ENCODE measurements at regions not wholly inside any gene's neighbourhood (a gene's known extent, or its start where the extent isn't known, plus 50 kb on each side); places are given as distances from the start of the nearest gene placed in this dataset.
A peak's percentile ranks its signal among the peaks of the same experiment; 100 is the strongest.

- no peak overlapping the region for H3K4me3 ChIP-seq
- intact Hi-C loops (cut with DNase I, micrococcal nuclease): no loop called here
- no peaks in the 10 kb centered on the region for H3K9me3 ChIP-seq
- no peak for TF ChIP-seq CTCF (IDR thresholded peaks at IDR 0.05)
- no peak for ATAC-seq
- no peak for DNase-seq
- H3K4me1 ChIP-seq (ENCODE audit: low read depth): no peaks in the 10 kb centered on the region
- no peaks in the 10 kb centered on the region for H3K36me3 ChIP-seq (ENCODE audit: low read depth)
Measured at GRCh38 chr10:71126432-71126831, 85.9 kb upstream of the UNC5B start.

GRCh38 chr10:71127104-71127503 is 85.3 kb upstream of the UNC5B start:
- TF ChIP-seq CTCF (IDR thresholded peaks at IDR 0.05): no peak
- DNase-seq (no peak), ATAC-seq (no peak)
- intact Hi-C loops (cut with DNase I, micrococcal nuclease): no loop called here
- H3K4me1 ChIP-seq (ENCODE audit: low read depth): no peaks in the 10 kb centered on the region
- no peaks in the 10 kb centered on the region for H3K9me3 ChIP-seq
- no peak overlapping the region for H3K4me3 ChIP-seq
- H3K36me3 ChIP-seq (ENCODE audit: low read depth): no peaks in the 10 kb centered on the region

GRCh38 chr10:71127773-71128172 is 84.6 kb upstream of the UNC5B start:
- DNase-seq: no peak
- Histone ChIP-seq H3K9me3 (no peaks in the 10 kb centered on the region), H3K4me1 (ENCODE audit: low read depth) (no peaks in the 10 kb centered on the region), H3K4me3 (no peak overlapping the region), H3K36me3 (ENCODE audit: low read depth) (no peaks in the 10 kb centered on the region)
- TF ChIP-seq CTCF (IDR thresholded peaks at IDR 0.05): no peak
- ATAC-seq: no peak
- intact Hi-C loops (cut with DNase I, micrococcal nuclease): no loop called here

- peak in 1 of 3 donors; percentile 27 for DNase-seq
- no peak for TF ChIP-seq CTCF (IDR thresholded peaks at IDR 0.05)
- Histone ChIP-seq H3K4me1 (ENCODE audit: low read depth) (no peaks in the 10 kb centered on the region), H3K9me3 (no peaks in the 10 kb centered on the region), H3K4me3 (no peak overlapping the region), H3K36me3 (ENCODE audit: low read depth) (no peaks in the 10 kb centered on the region)
- ATAC-seq: no peak
- intact Hi-C loops (cut with DNase I, micrococcal nuclease): no loop called here
Measured at GRCh38 chr10:71128311-71128980, 83.9 kb upstream of the UNC5B start.

- ATAC-seq (no peak), DNase-seq (no peak)
- H3K9me3 ChIP-seq: no peaks in the 10 kb centered on the region
- intact Hi-C loops (cut with DNase I, micrococcal nuclease): no loop called here
- H3K4me1 ChIP-seq (ENCODE audit: low read depth): no peaks in the 10 kb centered on the region
- no peaks in the 10 kb centered on the region for H3K36me3 ChIP-seq (ENCODE audit: low read depth)
- no peak for TF ChIP-seq CTCF (IDR thresholded peaks at IDR 0.05)
- no peak overlapping the region for H3K4me3 ChIP-seq
Measured at GRCh38 chr10:71131096-71131495, 81.3 kb upstream of the UNC5B start.
